ENCODE measurements at regions not wholly inside any gene's neighbourhood (a gene's known extent, or its start where the extent isn't known, plus 50 kb on each side); places are given as distances from the start of the nearest gene placed in this dataset.

DNA sequence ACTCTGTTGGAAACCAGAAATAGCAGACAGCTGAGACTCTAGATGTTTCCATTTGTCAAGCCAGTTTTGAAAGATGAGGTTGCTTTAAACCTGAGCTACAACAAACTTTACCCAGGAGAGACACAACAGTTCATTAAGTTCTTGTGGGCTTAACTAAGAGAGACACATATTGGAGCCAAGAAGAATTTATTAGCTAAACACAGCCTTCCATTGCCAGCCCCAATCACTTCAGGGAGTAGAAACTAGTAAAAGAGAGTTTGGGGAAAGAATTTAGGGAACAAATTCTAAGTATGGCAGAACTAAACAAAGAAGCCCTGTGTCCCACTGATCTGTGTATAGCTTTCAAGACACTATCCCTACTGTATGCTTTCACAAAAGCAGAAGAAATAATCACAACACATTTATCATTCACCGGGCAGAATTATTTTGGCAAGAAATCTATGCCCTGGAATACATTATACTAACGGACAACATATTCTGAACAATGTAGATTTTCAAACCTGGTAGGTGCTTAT, 87.3 kb upstream of the KAZN start:
- TF ChIP-seq, protein P1, sequence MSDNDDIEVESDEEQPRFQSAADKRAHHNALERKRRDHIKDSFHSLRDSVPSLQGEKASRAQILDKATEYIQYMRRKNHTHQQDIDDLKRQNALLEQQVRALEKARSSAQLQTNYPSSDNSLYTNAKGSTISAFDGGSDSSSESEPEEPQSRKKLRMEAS (IDR thresholded peaks at IDR 0.05), result no peak
- TF ChIP-seq, protein P2, sequence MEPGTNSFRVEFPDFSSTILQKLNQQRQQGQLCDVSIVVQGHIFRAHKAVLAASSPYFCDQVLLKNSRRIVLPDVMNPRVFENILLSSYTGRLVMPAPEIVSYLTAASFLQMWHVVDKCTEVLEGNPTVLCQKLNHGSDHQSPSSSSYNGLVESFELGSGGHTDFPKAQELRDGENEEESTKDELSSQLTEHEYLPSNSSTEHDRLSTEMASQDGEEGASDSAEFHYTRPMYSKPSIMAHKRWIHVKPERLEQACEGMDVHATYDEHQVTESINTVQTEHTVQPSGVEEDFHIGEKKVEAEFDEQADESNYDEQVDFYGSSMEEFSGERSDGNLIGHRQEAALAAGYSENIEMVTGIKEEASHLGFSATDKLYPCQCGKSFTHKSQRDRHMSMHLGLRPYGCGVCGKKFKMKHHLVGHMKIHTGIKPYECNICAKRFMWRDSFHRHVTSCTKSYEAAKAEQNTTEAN (CRISPR knock-in tag; conservative IDR thresholded peaks at IDR 0.05), result no peak
- TF ChIP-seq POLR2AphosphoS5 (IDR thresholded peaks at IDR 0.05; ENCODE audit: low read depth, low read length), result no peak
- no peak for TF ChIP-seq HNF4A (CRISPR knock-in tag; IDR thresholded peaks at IDR 0.05)
- TF ChIP-seq, protein P3, sequence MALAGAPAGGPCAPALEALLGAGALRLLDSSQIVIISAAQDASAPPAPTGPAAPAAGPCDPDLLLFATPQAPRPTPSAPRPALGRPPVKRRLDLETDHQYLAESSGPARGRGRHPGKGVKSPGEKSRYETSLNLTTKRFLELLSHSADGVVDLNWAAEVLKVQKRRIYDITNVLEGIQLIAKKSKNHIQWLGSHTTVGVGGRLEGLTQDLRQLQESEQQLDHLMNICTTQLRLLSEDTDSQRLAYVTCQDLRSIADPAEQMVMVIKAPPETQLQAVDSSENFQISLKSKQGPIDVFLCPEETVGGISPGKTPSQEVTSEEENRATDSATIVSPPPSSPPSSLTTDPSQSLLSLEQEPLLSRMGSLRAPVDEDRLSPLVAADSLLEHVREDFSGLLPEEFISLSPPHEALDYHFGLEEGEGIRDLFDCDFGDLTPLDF (CRISPR knock-in tag; IDR thresholded peaks at IDR 0.05), result no peak
- TF ChIP-seq, protein P4, sequence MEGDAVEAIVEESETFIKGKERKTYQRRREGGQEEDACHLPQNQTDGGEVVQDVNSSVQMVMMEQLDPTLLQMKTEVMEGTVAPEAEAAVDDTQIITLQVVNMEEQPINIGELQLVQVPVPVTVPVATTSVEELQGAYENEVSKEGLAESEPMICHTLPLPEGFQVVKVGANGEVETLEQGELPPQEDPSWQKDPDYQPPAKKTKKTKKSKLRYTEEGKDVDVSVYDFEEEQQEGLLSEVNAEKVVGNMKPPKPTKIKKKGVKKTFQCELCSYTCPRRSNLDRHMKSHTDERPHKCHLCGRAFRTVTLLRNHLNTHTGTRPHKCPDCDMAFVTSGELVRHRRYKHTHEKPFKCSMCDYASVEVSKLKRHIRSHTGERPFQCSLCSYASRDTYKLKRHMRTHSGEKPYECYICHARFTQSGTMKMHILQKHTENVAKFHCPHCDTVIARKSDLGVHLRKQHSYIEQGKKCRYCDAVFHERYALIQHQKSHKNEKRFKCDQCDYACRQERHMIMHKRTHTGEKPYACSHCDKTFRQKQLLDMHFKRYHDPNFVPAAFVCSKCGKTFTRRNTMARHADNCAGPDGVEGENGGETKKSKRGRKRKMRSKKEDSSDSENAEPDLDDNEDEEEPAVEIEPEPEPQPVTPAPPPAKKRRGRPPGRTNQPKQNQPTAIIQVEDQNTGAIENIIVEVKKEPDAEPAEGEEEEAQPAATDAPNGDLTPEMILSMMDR (CRISPR knock-in tag; IDR thresholded peaks at IDR 0.05), result no peak
- TF ChIP-seq NR2F2 (IDR thresholded peaks at IDR 0.05; ENCODE audit: borderline replicate concordance, low read depth), result no peak
- TF ChIP-seq TRIM24 (CRISPR knock-in tag; IDR thresholded peaks at IDR 0.05), result no peak
- no peak for TF ChIP-seq SMC3 (IDR thresholded peaks at IDR 0.05; ENCODE audit: low read length)
